ENCODE measurements at regions not wholly inside any gene's neighbourhood (a gene's known extent, or its start where the extent isn't known, plus 50 kb on each side); places are given as distances from the start of the nearest gene placed in this dataset.
A peak's percentile ranks its signal among the peaks of the same experiment; 100 is the strongest.

GRCh38 chr2:188850786-188851185 is 123.4 kb upstream of the COL3A1 start:
- DNase-seq (ENCODE audit: low read depth in 1 of 2, low spot score in 1 of 2): peak in 1 of 2 experiments; percentile 44
- in situ Hi-C loops (cut with HindIII; ENCODE audit: low pct_unique_long_range_greater_than_20kb, low sequenced_read_pairs): no loop called here
- TF ChIP-seq JUND (IDR thresholded peaks at IDR 0.05; ENCODE audit: low read depth): no peak

- in situ Hi-C loops (cut with HindIII; ENCODE audit: low pct_unique_long_range_greater_than_20kb, low sequenced_read_pairs): no loop called here
- TF ChIP-seq JUND (IDR thresholded peaks at IDR 0.05; ENCODE audit: low read depth): no peak
- no peak for DNase-seq (ENCODE audit: low read depth in 1 of 2, low spot score in 1 of 2)
Observed at GRCh38 chr2:188851311-188851710, 122.9 kb upstream of the COL3A1 start.

- TF ChIP-seq JUND (IDR thresholded peaks at IDR 0.05; ENCODE audit: low read depth): no peak
- DNase-seq (ENCODE audit: low read depth in 1 of 2, low spot score in 1 of 2): no peak
- in situ Hi-C loops (cut with HindIII; ENCODE audit: low pct_unique_long_range_greater_than_20kb, low sequenced_read_pairs): no loop called here
Observed at GRCh38 chr2:188851826-188852225, 122.3 kb upstream of the COL3A1 start.

- TF ChIP-seq JUND (IDR thresholded peaks at IDR 0.05; ENCODE audit: low read depth): no peak
- in situ Hi-C loops (cut with HindIII; ENCODE audit: low pct_unique_long_range_greater_than_20kb, low sequenced_read_pairs): no loop called here
- no peak for DNase-seq (ENCODE audit: low read depth in 1 of 2, low spot score in 1 of 2)
Observed at GRCh38 chr2:188852772-188853171, 121.4 kb upstream of the COL3A1 start.

GRCh38 chr2:188853307-188853706 is 120.9 kb upstream of the COL3A1 start:
- TF ChIP-seq JUND (IDR thresholded peaks at IDR 0.05; ENCODE audit: low read depth): no peak
- in situ Hi-C loops (cut with HindIII; ENCODE audit: low pct_unique_long_range_greater_than_20kb, low sequenced_read_pairs): no loop called here
- DNase-seq (ENCODE audit: low read depth in 1 of 2, low spot score in 1 of 2): no peak

GRCh38 chr2:188865681-188866080 is 108.5 kb upstream of the COL3A1 start:
- TF ChIP-seq JUND (IDR thresholded peaks at IDR 0.05; ENCODE audit: low read depth): no peak
- in situ Hi-C loops (cut with HindIII; ENCODE audit: low pct_unique_long_range_greater_than_20kb, low sequenced_read_pairs): no loop called here
- no peak for DNase-seq (ENCODE audit: low read depth in 1 of 2, low spot score in 1 of 2)

- no peak for TF ChIP-seq JUND (IDR thresholded peaks at IDR 0.05; ENCODE audit: low read depth)
- in situ Hi-C loops (cut with HindIII; ENCODE audit: low pct_unique_long_range_greater_than_20kb, low sequenced_read_pairs): no loop called here
- no peak for DNase-seq (ENCODE audit: low read depth in 1 of 2, low spot score in 1 of 2)
Observed at GRCh38 chr2:188869550-188869949, 104.6 kb upstream of the COL3A1 start.

GRCh38 chr2:188870289-188870688 is 103.9 kb upstream of the COL3A1 start:
- no peak for DNase-seq (ENCODE audit: low read depth in 1 of 2, low spot score in 1 of 2)
- TF ChIP-seq JUND (IDR thresholded peaks at IDR 0.05; ENCODE audit: low read depth): no peak
- in situ Hi-C loops (cut with HindIII; ENCODE audit: low pct_unique_long_range_greater_than_20kb, low sequenced_read_pairs): no loop called here

- in situ Hi-C loops (cut with HindIII; ENCODE audit: low pct_unique_long_range_greater_than_20kb, low sequenced_read_pairs): no loop called here
- TF ChIP-seq JUND (IDR thresholded peaks at IDR 0.05; ENCODE audit: low read depth): no peak
- no peak for DNase-seq (ENCODE audit: low read depth in 1 of 2, low spot score in 1 of 2)
Observed at GRCh38 chr2:188875104-188875503, 99.1 kb upstream of the COL3A1 start.

- in situ Hi-C loops (cut with HindIII; ENCODE audit: low pct_unique_long_range_greater_than_20kb, low sequenced_read_pairs): no loop called here
- no peak for TF ChIP-seq JUND (IDR thresholded peaks at IDR 0.05; ENCODE audit: low read depth)
- no peak for DNase-seq (ENCODE audit: low read depth in 1 of 2, low spot score in 1 of 2)
Observed at GRCh38 chr2:188878716-188879115, 95.5 kb upstream of the COL3A1 start.

GRCh38 chr2:188880740-188881139 is 93.4 kb upstream of the COL3A1 start:
- no peak for DNase-seq (ENCODE audit: low read depth in 1 of 2, low spot score in 1 of 2)
- in situ Hi-C loops (cut with HindIII; ENCODE audit: low pct_unique_long_range_greater_than_20kb, low sequenced_read_pairs): no loop called here
- TF ChIP-seq JUND (IDR thresholded peaks at IDR 0.05; ENCODE audit: low read depth): no peak

- no peak for TF ChIP-seq JUND (IDR thresholded peaks at IDR 0.05; ENCODE audit: low read depth)
- in situ Hi-C loops (cut with HindIII; ENCODE audit: low pct_unique_long_range_greater_than_20kb, low sequenced_read_pairs): no loop called here
- no peak for DNase-seq (ENCODE audit: low read depth in 1 of 2, low spot score in 1 of 2)
Observed at GRCh38 chr2:188881434-188881833, 92.7 kb upstream of the COL3A1 start.

- no peak for DNase-seq (ENCODE audit: low read depth in 1 of 2, low spot score in 1 of 2)
- TF ChIP-seq JUND (IDR thresholded peaks at IDR 0.05; ENCODE audit: low read depth): no peak
- in situ Hi-C loops (cut with HindIII; ENCODE audit: low pct_unique_long_range_greater_than_20kb, low sequenced_read_pairs): no loop called here
Observed at GRCh38 chr2:188884046-188884445, 90.1 kb upstream of the COL3A1 start.

- DNase-seq (ENCODE audit: low read depth in 1 of 2, low spot score in 1 of 2): no peak
- in situ Hi-C loops (cut with HindIII; ENCODE audit: low pct_unique_long_range_greater_than_20kb, low sequenced_read_pairs): no loop called here
- no peak for TF ChIP-seq JUND (IDR thresholded peaks at IDR 0.05; ENCODE audit: low read depth)
Observed at GRCh38 chr2:188884517-188884916, 89.7 kb upstream of the COL3A1 start.
